GM12892 (cell line): ENCODE measurements at regions not wholly inside any gene's neighbourhood (a gene's known extent, or its start where the extent isn't known, plus 50 kb on each side); places are given as distances from the start of the nearest gene placed in this dataset.

Experiments
- POLR2A ChIP-seq: IDR thresholded peaks from 2 replicates; pipeline ENCODE4 v1.6.1; 2011; ENCODE audit warnings: low read depth, low read length, control low read depth
- POLR2AphosphoS5 ChIP-seq: IDR thresholded peaks from 2 replicates; pipeline ENCODE4 v1.6.1; 2011; ENCODE audit warnings: low read depth, low read length, control low read depth
- TAF1 ChIP-seq: IDR thresholded peaks from 2 replicates; pipeline ENCODE4 v1.6.1; 2011; ENCODE audit warnings: low read depth, mild to moderate bottlenecking, control low read depth, low read length, borderline replicate concordance

DNA sequence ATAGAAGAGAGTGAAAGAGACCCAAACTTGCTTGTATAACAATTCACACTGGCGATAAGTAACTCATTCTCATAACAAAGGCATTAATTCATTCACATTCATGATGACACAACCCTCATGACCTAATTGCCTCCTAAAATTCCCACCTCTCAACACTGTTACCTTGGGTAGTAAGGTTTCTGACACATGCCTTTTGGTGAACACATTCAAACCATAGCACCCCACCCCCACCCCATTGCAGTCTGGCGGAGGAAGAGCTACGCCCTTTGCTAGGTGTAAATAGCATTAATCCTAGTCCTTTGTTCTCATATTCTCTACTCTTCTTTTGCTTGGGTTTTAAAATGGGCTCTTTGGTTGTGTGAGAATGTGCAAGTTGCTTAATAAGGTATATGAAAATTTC lies 361.5 kb downstream of the DSEL start:
- TF ChIP-seq TAF1 (no peak), POLR2A (no peak), POLR2AphosphoS5 (no peak)
